ENCODE measurements at regions not wholly inside any gene's neighbourhood (a gene's known extent, or its start where the extent isn't known, plus 50 kb on each side); places are given as distances from the start of the nearest gene placed in this dataset.

DNA sequence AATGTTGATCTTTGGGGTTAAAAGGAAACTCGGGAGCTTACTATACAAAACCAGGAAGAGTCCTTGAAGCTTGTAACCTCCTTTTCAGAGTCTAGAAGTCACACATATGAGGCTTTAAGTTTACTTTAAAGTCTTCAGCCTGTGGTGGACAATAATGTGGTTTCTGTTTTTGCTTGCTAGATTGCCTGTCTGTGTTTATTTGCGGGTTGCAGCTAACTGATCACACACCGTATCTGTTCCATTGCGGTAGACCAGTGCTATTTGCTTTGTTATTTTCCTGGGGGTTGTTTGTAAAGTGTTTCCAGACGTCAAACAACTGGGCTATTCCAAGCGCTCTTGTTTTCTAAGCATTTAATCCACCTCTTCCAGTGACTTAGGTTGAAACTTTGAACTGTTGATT, 143.0 kb upstream of the GYPA start:
- H3K36me3 Mint-ChIP-seq: no peaks in the 10 kb centered on the region
- H3K9me3 ChIP-seq (ENCODE audit: control insufficient read depth, insufficient read depth, low read length): no peaks in the 10 kb centered on the region
- DNase-seq (no peak), ATAC-seq (no peak)
- no peaks in the 10 kb centered on the region for H3K4me1 ChIP-seq (ENCODE audit: control insufficient read depth, insufficient read depth, low read length)
- H3K27me3 Mint-ChIP-seq (ENCODE audit: low read depth in 2 of 2): no peaks in the 10 kb centered on the region
- no peaks in the 10 kb centered on the region for H3K4me1 Mint-ChIP-seq
- H3K4me3 ChIP-seq (ENCODE audit: low read length): no peak overlapping the region
- peaks cover 11 to 15% of the 10 kb centered on the region in 2 donors for H3K9me3 Mint-ChIP-seq
- no peak overlapping the region for H3K27ac Mint-ChIP-seq
- no peaks in the 10 kb centered on the region for H3K36me3 ChIP-seq (ENCODE audit: control insufficient read depth, insufficient read depth, low read length)
- TF ChIP-seq, protein P1, sequence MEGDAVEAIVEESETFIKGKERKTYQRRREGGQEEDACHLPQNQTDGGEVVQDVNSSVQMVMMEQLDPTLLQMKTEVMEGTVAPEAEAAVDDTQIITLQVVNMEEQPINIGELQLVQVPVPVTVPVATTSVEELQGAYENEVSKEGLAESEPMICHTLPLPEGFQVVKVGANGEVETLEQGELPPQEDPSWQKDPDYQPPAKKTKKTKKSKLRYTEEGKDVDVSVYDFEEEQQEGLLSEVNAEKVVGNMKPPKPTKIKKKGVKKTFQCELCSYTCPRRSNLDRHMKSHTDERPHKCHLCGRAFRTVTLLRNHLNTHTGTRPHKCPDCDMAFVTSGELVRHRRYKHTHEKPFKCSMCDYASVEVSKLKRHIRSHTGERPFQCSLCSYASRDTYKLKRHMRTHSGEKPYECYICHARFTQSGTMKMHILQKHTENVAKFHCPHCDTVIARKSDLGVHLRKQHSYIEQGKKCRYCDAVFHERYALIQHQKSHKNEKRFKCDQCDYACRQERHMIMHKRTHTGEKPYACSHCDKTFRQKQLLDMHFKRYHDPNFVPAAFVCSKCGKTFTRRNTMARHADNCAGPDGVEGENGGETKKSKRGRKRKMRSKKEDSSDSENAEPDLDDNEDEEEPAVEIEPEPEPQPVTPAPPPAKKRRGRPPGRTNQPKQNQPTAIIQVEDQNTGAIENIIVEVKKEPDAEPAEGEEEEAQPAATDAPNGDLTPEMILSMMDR (IDR thresholded peaks at IDR 0.05): no peak
- intact Hi-C loops (cut with micrococcal nuclease): no loop called here
- 47% methylated on average over 4 of the region's 6 CpGs for WGBS (ENCODE audit: insufficient coverage)
- no peaks in the 10 kb centered on the region for H3K27me3 ChIP-seq (ENCODE audit: control insufficient read depth, insufficient read depth, low read length)
- no peak overlapping the region for H3K4me3 Mint-ChIP-seq
- H3K27ac ChIP-seq (ENCODE audit: low read length): no peak overlapping the region

GRCh38 chr4:144284026-144284425, 143.5 kb upstream of the GYPA start:
- Histone ChIP-seq H3K27ac (ENCODE audit: low read length) (no peak overlapping the region), H3K4me1 (ENCODE audit: control insufficient read depth, insufficient read depth, low read length) (no peaks in the 10 kb centered on the region), H3K4me3 (ENCODE audit: low read length) (no peak overlapping the region), H3K27me3 (ENCODE audit: control insufficient read depth, insufficient read depth, low read length) (no peaks in the 10 kb centered on the region), H3K9me3 (ENCODE audit: control insufficient read depth, insufficient read depth, low read length) (no peaks in the 10 kb centered on the region), H3K36me3 (ENCODE audit: control insufficient read depth, insufficient read depth, low read length) (no peaks in the 10 kb centered on the region)
- TF ChIP-seq, protein P1 (IDR thresholded peaks at IDR 0.05): no peak
- intact Hi-C loops (cut with micrococcal nuclease): no loop called here
- Mint-ChIP-seq H3K27me3 (ENCODE audit: low read depth in 2 of 2) (no peaks in the 10 kb centered on the region), H3K36me3 (no peaks in the 10 kb centered on the region), H3K9me3 (peaks cover 11 to 13% of the 10 kb centered on the region in 2 donors), H3K27ac (no peak overlapping the region), H3K4me3 (no peak overlapping the region), H3K4me1 (no peaks in the 10 kb centered on the region)
- no peak for ATAC-seq
- no peak for DNase-seq

DNA sequence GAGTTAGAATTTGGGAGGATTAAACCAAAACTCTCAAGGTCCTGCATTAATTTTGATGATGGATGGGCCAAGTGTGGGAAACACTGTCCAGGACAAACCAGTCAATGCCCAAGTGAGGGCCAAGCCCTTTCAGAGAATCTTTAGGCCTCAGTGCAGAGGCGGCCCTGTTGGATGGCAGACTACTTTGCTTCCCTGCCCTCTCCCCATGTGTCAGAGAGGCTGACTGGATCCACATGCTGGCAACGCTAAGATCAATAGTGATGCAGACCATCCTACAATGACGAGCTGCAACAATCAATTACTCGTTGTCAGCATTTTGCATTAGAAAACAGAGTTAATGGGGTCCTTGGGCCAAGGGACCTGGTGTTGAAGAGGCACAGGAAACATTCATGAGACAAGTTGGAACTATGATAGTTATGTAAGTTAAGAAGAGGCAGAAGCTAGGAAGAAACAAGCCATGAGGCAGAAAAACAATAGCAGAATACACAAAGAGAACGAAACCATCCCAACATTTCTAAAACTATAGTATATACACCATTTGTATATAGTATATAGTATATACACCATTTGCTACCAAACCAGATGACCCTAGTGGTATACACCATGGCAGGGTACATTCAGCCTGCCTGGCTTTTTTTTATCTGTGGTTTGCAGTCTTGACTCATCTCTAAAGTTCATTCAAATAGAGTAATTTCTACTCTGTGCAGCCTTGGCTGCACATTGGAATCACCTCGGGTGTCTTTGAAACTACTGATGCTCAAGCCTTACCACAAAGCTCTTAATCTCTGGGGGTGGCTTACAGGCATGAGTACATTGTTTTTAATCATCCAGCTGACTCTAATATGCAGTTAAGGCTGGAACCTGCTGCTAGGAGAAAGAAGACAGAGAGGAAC, 147.7 kb upstream of the GYPA start:
- Histone ChIP-seq H3K4me3 (ENCODE audit: low read length) (no peak overlapping the region), H3K27me3 (ENCODE audit: control insufficient read depth, insufficient read depth, low read length) (no peaks in the 10 kb centered on the region), H3K36me3 (ENCODE audit: control insufficient read depth, insufficient read depth, low read length) (no peaks in the 10 kb centered on the region), H3K9me3 (ENCODE audit: control insufficient read depth, insufficient read depth, low read length) (no peaks in the 10 kb centered on the region), H3K4me1 (ENCODE audit: control insufficient read depth, insufficient read depth, low read length) (no peaks in the 10 kb centered on the region), H3K27ac (ENCODE audit: low read length) (no peak overlapping the region)
- H3K4me1 Mint-ChIP-seq: no peaks in the 10 kb centered on the region
- H3K4me3 Mint-ChIP-seq: no peak overlapping the region
- WGBS (ENCODE audit: insufficient coverage): 80% methylated on average over 5 of the region's 6 CpGs
- TF ChIP-seq, protein P1 (IDR thresholded peaks at IDR 0.05): no peak
- intact Hi-C loops (cut with micrococcal nuclease): no loop called here
- H3K27me3 Mint-ChIP-seq (ENCODE audit: low read depth in 2 of 2): no peaks in the 10 kb centered on the region
- DNase-seq (no peak), ATAC-seq (no peak)
- no peaks in the 10 kb centered on the region for H3K36me3 Mint-ChIP-seq
- peaks cover 6 to 9% of the 10 kb centered on the region in 2 donors for H3K9me3 Mint-ChIP-seq
- no peak overlapping the region for H3K27ac Mint-ChIP-seq

Data from natural killer cell (primary cell).